GM12874 (cell line): ENCODE measurements at regions not wholly inside any gene's neighbourhood (a gene's known extent, or its start where the extent isn't known, plus 50 kb on each side); places are given as distances from the start of the nearest gene placed in this dataset.

Experiments used
- CTCF ChIP-seq: IDR thresholded peaks from 2 replicates; pipeline ENCODE4 v1.5.1; 2011; ENCODE audit warnings: low read depth, mild to moderate bottlenecking, control low read depth, low read length, moderate library complexity; ENCODE audit not compliant: insufficient read depth

- no peak for TF ChIP-seq CTCF
These were observed 112.2 kb upstream of the SLC4A7 start for GRCh38 chr3:27596334-27596841.

- no peak for TF ChIP-seq CTCF
These were observed 110.0 kb upstream of the SLC4A7 start for GRCh38 chr3:27594096-27594690.

- TF ChIP-seq CTCF = no peak
These were observed 109.0 kb upstream of the SLC4A7 start for GRCh38 chr3:27593173-27593572.

- TF ChIP-seq CTCF = no peak
These were observed 107.4 kb upstream of the SLC4A7 start for GRCh38 chr3:27591312-27592210.

GRCh38 chr3:27590437-27591298 lies 106.5 kb upstream of the SLC4A7 start:
- TF ChIP-seq CTCF = no peak

GRCh38 chr3:27589795-27590194 lies 105.6 kb upstream of the SLC4A7 start:
- no peak for TF ChIP-seq CTCF

GRCh38 chr3:27585429-27585828 lies 101.2 kb upstream of the SLC4A7 start:
- TF ChIP-seq CTCF = no peak
